Muscle layer of duodenum (tissue), 2 donors: ENCODE measurements at regions not wholly inside any gene's neighbourhood (a gene's known extent, or its start where the extent isn't known, plus 50 kb on each side); places are given as distances from the start of the nearest gene placed in this dataset.

Experiments
- H3K27ac ChIP-seq: one replicate; pipeline ENCODE4 v1.7.0; 2013; ENCODE audit warnings: mild to moderate bottlenecking, low read length
- H3K27me3 ChIP-seq: one replicate; pipeline ENCODE4 v1.7.0; 2013; ENCODE audit warnings: low read depth, mild to moderate bottlenecking, control low read depth, low read length
- H3K36me3 ChIP-seq, 2 donors: one replicate each; pipeline ENCODE4 v1.7.0; 2013; ENCODE audit warnings: low read length in 2 of 2, control low read depth in 1 of 2, mild to moderate bottlenecking in 1 of 2; ENCODE audit not compliant: insufficient read depth in 2 of 2, control insufficient read depth in 1 of 2
- H3K4me1 ChIP-seq, 2 donors: one replicate each; pipeline ENCODE4 v1.7.0; 2013; ENCODE audit warnings: low read length in 2 of 2, mild to moderate bottlenecking in 2 of 2, control low read depth in 1 of 2, moderate library complexity in 1 of 2; ENCODE audit not compliant: insufficient read depth in 2 of 2, control insufficient read depth in 1 of 2
- H3K4me3 ChIP-seq, 2 donors: one replicate each; pipeline ENCODE4 v1.7.0; 2013; ENCODE audit warnings: low read length in 2 of 2, low read depth in 1 of 2, mild to moderate bottlenecking in 1 of 2
- H3K9me3 ChIP-seq, 2 donors: one replicate each; pipeline ENCODE4 v1.7.0; 2013; ENCODE audit warnings: low read length in 2 of 2, control low read depth in 1 of 2, mild to moderate bottlenecking in 1 of 2; ENCODE audit not compliant: control insufficient read depth in 1 of 2
- donor health status: healthy.

DNA sequence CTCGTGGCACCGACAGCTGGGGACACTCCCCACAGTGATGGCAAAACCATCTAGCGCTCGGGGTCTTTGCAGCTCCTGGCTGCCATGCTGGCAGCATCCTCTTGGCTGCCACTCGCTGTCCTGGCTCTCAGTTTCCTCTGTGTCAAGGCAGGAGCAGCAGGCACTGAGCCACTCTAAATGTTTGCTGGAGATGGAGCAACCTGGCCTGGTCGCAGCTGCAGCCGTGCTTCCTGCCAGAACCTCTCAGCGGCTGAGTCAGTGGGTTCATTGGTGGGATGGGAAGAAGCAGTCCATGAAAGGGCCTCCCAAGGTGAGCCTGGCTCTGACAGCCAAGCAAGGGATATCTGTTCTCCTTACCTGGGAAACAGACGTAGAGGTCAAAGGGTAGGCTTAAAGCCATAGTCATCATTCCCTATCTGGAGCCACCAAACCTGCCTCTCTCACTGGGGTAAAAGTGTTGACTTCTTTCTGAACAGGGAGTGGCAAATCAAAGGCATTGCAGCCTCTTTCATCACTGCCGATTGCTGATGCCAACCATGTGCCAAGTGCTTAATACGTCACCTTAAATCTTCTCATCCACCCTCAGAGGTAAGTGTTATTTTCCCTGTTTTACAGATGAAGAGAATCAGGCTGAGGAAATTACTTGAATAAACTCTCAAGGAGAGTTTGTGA lies 304.8 kb upstream of the ZNF462 start:
- Histone ChIP-seq H3K27ac (no peak overlapping the region), H3K4me3 (no peak overlapping the region), H3K36me3 (no peaks in the 10 kb centered on the region), H3K9me3 (peaks cover 0 to 9% of the 10 kb centered on the region in 2 donors), H3K27me3 (no peaks in the 10 kb centered on the region), H3K4me1 (no peaks in the 10 kb centered on the region)

- Histone ChIP-seq H3K4me1 (no peaks in the 10 kb centered on the region), H3K9me3 (no peaks in the 10 kb centered on the region), H3K4me3 (no peak overlapping the region), H3K27me3 (no peaks in the 10 kb centered on the region), H3K27ac (no peak overlapping the region), H3K36me3 (no peaks in the 10 kb centered on the region)
Measured at GRCh38 chr9:106560540-106560939, 302.4 kb upstream of the ZNF462 start.

DNA sequence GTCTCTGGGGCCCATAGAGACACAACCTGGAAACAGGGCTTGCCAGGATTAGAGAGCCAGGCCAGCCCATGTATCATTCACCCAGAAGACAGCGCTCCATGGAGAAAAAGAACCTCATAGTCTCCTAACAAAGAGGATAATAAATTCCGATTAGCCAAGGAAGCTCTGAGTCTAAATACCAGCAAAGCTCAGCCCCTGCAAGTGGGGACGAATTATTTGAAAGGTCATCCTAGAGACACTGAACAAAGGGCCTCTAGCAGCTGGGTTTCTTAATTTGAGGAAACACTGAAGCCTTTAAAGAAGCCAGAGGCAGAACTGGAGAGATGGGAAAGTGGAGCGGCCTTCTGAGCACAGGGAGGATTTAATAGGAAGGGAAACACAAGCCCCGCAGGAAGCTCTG lies 287.1 kb upstream of the ZNF462 start:
- H3K36me3 ChIP-seq = no peaks in the 10 kb centered on the region
- H3K9me3 ChIP-seq = peaks cover 0 to 4% of the 10 kb centered on the region in 2 donors
- no peak overlapping the region for H3K4me3 ChIP-seq
- H3K4me1 ChIP-seq = no peaks in the 10 kb centered on the region
- H3K27ac ChIP-seq = peak overlapping the region; percentile 39
- H3K27me3 ChIP-seq = no peaks in the 10 kb centered on the region

DNA sequence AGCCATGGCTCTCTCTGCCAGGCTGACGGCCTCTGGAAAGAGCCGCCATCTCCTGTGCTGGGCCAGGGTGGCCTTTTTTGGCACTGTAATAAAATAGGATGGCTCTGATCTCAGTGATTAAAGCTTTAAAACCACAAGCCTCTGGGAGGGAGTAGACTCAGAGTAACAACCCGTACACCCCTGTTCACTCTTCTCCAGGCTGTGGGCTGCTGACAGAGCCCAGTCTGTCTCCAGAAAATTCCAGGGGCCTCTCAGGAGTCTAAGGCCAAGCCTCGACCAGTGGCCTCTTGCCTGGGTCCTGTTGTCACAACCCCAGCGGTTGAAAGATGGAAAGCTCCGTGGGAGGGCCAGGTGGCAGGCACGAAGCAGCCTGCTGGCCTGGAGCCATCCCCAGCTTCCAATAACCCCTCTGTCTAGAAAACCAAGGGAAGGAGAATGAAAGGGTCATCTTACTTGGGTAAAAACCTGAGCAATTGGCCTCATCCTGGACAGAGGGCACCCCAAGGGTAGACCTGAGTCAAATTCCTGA lies 286.7 kb upstream of the ZNF462 start:
- H3K9me3 ChIP-seq = peaks cover 0 to 4% of the 10 kb centered on the region in 2 donors
- no peaks in the 10 kb centered on the region for H3K27me3 ChIP-seq
- peak overlapping the region; percentile 39 for H3K27ac ChIP-seq
- no peak overlapping the region for H3K4me3 ChIP-seq
- H3K4me1 ChIP-seq = no peaks in the 10 kb centered on the region
- H3K36me3 ChIP-seq = no peaks in the 10 kb centered on the region

DNA sequence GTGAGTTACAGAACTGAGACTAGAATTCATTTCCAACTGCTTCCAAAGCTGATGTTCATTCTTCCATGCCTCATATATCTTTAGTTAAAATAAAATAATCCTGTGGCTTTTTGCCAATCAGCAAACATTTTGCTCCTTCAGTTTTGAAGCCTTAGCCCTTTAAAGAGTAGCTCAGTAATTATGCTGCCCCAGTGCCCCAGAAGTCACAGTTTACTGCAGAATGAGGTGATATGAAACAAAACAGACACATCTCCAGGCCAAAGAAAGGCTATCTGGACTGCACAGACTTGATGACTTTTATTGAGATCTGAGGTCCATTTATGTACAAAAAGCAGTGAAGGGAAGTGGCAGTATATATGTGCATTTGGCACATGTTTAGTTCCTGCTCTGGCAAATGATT lies 285.8 kb upstream of the ZNF462 start:
- no peaks in the 10 kb centered on the region for H3K4me1 ChIP-seq
- H3K27ac ChIP-seq = no peak overlapping the region
- no peaks in the 10 kb centered on the region for H3K36me3 ChIP-seq
- no peaks in the 10 kb centered on the region for H3K27me3 ChIP-seq
- no peak overlapping the region for H3K4me3 ChIP-seq
- peaks cover 0 to 4% of the 10 kb centered on the region in 2 donors for H3K9me3 ChIP-seq

- Histone ChIP-seq H3K36me3 (no peaks in the 10 kb centered on the region), H3K4me1 (no peaks in the 10 kb centered on the region), H3K4me3 (no peak overlapping the region), H3K9me3 (peaks cover 0 to 4% of the 10 kb centered on the region in 2 donors), H3K27me3 (no peaks in the 10 kb centered on the region), H3K27ac (no peak overlapping the region)
Measured at GRCh38 chr9:106580546-106580945, 282.4 kb upstream of the ZNF462 start.

DNA sequence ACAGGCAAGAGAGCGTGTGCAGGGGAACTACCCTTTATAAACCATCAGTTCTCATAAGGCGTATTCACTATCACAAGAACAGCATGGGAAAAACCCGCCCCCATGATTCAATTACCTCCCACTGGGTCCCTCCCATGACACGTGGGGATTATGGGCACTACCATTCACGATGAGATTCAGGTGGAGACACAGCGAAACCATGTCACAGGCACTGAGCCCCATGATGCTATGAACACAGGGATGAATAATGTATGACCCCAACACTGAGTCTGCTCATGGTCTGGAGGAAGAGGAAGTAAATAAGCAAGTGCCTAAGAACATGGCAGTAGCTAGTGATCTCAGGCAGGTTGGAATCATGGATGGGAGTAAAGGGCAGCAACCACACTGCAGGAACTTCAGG lies 281.0 kb upstream of the ZNF462 start:
- Histone ChIP-seq H3K4me3 (no peak overlapping the region), H3K27ac (no peak overlapping the region), H3K36me3 (no peaks in the 10 kb centered on the region), H3K4me1 (no peaks in the 10 kb centered on the region), H3K27me3 (no peaks in the 10 kb centered on the region), H3K9me3 (peaks cover 0 to 4% of the 10 kb centered on the region in 2 donors)

- Histone ChIP-seq H3K4me1 (no peaks in the 10 kb centered on the region), H3K9me3 (peaks cover 0 to 4% of the 10 kb centered on the region in 2 donors), H3K27ac (no peak overlapping the region), H3K27me3 (no peaks in the 10 kb centered on the region), H3K36me3 (no peaks in the 10 kb centered on the region), H3K4me3 (no peak overlapping the region)
Measured at GRCh38 chr9:106583751-106584150, 279.2 kb upstream of the ZNF462 start.

GRCh38 chr9:106587042-106587441 lies 275.9 kb upstream of the ZNF462 start:
- no peak overlapping the region for H3K27ac ChIP-seq
- no peaks in the 10 kb centered on the region for H3K9me3 ChIP-seq
- H3K4me1 ChIP-seq = no peaks in the 10 kb centered on the region
- no peaks in the 10 kb centered on the region for H3K36me3 ChIP-seq
- no peaks in the 10 kb centered on the region for H3K27me3 ChIP-seq
- no peak overlapping the region for H3K4me3 ChIP-seq

DNA sequence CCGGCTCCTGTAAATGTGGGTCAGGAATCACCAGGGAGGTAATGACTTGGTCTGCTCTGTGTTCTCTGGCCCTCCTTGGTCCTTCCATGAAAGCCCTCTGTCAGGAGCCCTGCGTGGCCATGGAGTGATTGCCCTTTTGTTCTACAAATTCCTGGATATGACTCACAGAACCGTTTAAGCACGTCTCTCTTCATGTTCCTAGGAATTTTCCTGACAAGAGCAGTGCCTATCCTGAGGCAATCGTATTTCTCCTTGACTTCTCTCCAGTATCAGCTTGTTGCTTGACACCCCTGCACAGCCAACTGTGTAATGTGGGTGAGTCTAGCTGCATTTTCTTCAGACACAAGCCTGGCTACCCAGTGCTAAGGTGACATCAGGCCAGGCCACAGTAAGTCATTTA lies 274.3 kb upstream of the ZNF462 start:
- Histone ChIP-seq H3K4me1 (no peaks in the 10 kb centered on the region), H3K4me3 (no peak overlapping the region), H3K36me3 (no peaks in the 10 kb centered on the region), H3K27ac (no peak overlapping the region), H3K9me3 (no peaks in the 10 kb centered on the region), H3K27me3 (no peaks in the 10 kb centered on the region)

DNA sequence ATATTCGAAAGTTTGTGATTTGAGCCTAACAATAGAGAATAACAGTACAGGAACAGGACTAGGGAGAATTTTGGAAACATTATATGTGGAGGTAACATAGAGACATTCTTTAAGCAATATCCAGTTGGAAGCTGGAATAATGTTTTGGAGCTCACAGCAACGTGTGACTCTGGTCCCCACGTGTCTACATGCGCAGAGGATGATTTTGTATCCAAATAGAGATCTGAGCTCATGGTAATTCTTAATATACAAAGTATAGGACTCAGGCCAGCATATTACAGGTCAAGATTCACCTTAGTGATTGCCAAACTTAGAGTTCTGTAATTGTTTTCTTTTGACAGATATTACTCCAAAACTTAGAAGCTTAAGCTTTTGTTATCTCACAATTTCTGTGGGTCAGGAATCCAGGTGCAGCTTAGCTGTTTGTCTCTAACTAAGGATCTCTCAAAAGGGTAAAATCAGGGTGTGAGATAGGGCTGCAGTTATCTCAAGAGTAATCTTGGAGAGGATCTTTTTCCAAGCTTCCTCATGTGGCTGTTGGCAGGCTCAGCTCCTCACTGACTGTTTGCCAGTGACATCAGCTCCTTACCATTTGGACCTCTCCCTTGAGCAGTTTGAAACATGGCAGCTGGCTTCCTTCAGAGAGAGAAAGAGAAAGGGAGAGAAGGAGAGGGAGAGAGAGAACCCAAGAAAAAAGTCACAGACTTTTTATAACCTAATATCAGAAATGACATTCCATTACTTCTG lies 272.0 kb upstream of the ZNF462 start:
- Histone ChIP-seq H3K9me3 (no peaks in the 10 kb centered on the region), H3K27me3 (no peaks in the 10 kb centered on the region), H3K4me1 (no peaks in the 10 kb centered on the region), H3K4me3 (no peak overlapping the region), H3K27ac (no peak overlapping the region), H3K36me3 (no peaks in the 10 kb centered on the region)
